Esophagus muscularis mucosa (tissue), 3 donors: ENCODE measurements at regions not wholly inside any gene's neighbourhood (a gene's known extent, or its start where the extent isn't known, plus 50 kb on each side); places are given as distances from the start of the nearest gene placed in this dataset.

Source experiments
- POLR2A ChIP-seq: fragments of 450-650 bp; IDR thresholded peaks from one replicate; pipeline ENCODE4 v1.6.1; 2017; ENCODE audit warnings: antibody characterized with exemption, moderate library complexity, mild to moderate bottlenecking, low read depth
- TF ChIP-seq, protein P1 (sequence below), 3 experiments: fragments of 200-600 bp in 2 of 3; fragments of 450-650 bp in 1 of 3; sonication (generic) in 2 of 3; IDR thresholded peaks; one replicate each; pipeline ENCODE4 v1.5.1; 2017 to 2019; ENCODE audit warnings: antibody characterized with exemption in 3 of 3, mild to moderate bottlenecking in 2 of 3, moderate library complexity in 1 of 3

DNA sequence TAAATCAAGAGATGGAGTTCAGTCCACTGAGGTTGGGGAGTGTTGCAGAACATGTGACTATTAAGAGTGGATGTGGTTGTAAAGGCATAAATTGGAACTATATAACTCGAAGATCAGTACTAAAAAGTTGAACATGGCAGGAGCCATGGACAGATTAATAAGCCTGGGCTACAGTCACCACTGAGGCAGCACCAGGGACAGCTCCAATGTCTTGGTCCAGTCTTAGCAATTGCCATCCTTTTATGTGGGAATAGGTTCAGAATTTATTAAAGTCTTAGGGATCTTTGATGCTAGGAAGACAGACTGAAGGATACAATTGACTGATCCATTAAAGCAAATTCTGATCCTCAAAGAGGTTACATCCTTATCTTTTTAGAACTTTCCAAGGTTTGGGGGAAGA is 156.6 kb downstream of the ADRA2A start:
- TF ChIP-seq, protein P1, sequence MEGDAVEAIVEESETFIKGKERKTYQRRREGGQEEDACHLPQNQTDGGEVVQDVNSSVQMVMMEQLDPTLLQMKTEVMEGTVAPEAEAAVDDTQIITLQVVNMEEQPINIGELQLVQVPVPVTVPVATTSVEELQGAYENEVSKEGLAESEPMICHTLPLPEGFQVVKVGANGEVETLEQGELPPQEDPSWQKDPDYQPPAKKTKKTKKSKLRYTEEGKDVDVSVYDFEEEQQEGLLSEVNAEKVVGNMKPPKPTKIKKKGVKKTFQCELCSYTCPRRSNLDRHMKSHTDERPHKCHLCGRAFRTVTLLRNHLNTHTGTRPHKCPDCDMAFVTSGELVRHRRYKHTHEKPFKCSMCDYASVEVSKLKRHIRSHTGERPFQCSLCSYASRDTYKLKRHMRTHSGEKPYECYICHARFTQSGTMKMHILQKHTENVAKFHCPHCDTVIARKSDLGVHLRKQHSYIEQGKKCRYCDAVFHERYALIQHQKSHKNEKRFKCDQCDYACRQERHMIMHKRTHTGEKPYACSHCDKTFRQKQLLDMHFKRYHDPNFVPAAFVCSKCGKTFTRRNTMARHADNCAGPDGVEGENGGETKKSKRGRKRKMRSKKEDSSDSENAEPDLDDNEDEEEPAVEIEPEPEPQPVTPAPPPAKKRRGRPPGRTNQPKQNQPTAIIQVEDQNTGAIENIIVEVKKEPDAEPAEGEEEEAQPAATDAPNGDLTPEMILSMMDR (IDR thresholded peaks at IDR 0.05) = no peak
- no peak for TF ChIP-seq POLR2A
